OCI-LY7 (cell line): ENCODE measurements at regions not wholly inside any gene's neighbourhood (a gene's known extent, or its start where the extent isn't known, plus 50 kb on each side); places are given as distances from the start of the nearest gene placed in this dataset.

Experiments
- BruUV-seq: library from RNA; stranded (reverse); fragments of 400-500 nt; replicated peaks from 2 replicates; lab custom pipeline; 2021; lab: Mats Ljungman, UMichigan
- CTCF ChIA-PET: fragments of 300-600 bp; sonication (Branson Sonifier 250); formaldehyde crosslinking; loops from one replicate; lab custom pipeline; 2022; ENCODE audit warnings: antibody characterized with exemption; ENCODE audit not compliant: unreplicated experiment; lab: Charles Lee
- POLR2A ChIA-PET: fragments of 300-600 bp; sonication (Branson Sonifier 250); formaldehyde crosslinking; loops from one replicate; lab custom pipeline; 2022; ENCODE audit warnings: antibody characterized with exemption; lab: Charles Lee
- DNase-seq: peaks from one replicate; pipeline ENCODE4 v3.0.0-alpha.2; 2015; ENCODE audit warnings: low spot score
- H2AFZ ChIP-seq: fragments of 200-600 bp; sonication (generic), shearing (Covaris generic); 2 replicates; pipeline ENCODE4 v1.6.1; 2014; ENCODE audit warnings: mild to moderate bottlenecking, antibody characterized with exemption, low read length, moderate library complexity
- H3K27ac ChIP-seq: fragments of 200-600 bp; sonication (generic); 2 replicates; pipeline ENCODE4 v1.5.1; 2014; ENCODE audit warnings: mixed run types, low read depth, mild to moderate bottlenecking, moderate library complexity, low read length, inconsistent platforms; ENCODE audit not compliant: poor library complexity, severe bottlenecking
- H3K36me3 ChIP-seq: fragments of 200-600 bp; sonication (generic); 2 replicates; pipeline ENCODE4 v1.6.1; 2014; ENCODE audit warnings: mild to moderate bottlenecking, antibody characterized with exemption, low read length, moderate library complexity, mixed read lengths; ENCODE audit not compliant: insufficient read depth
- H3K4me1 ChIP-seq: fragments of 200-600 bp; sonication (generic); 2 replicates; pipeline ENCODE4 v1.5.1; 2014; ENCODE audit warnings: mild to moderate bottlenecking, low read length; ENCODE audit not compliant: insufficient read depth, poor library complexity, severe bottlenecking
- H3K4me2 ChIP-seq: fragments of 200-600 bp; sonication (generic); 2 replicates; pipeline ENCODE4 v1.6.1; 2014; ENCODE audit warnings: mild to moderate bottlenecking, low read length
- H3K4me3 ChIP-seq: fragments of 200-600 bp; sonication (generic); 2 replicates; pipeline ENCODE4 v1.5.1; 2014; ENCODE audit warnings: mild to moderate bottlenecking, low read depth, low read length; ENCODE audit not compliant: poor library complexity, severe bottlenecking
- H3K79me2 ChIP-seq: fragments of 200-600 bp; sonication (generic); 2 replicates; pipeline ENCODE4 v1.6.1; 2016; ENCODE audit warnings: low read depth, mild to moderate bottlenecking, low read length, moderate library complexity, mixed read lengths; ENCODE audit not compliant: insufficient read depth
- H3K9me2 ChIP-seq: fragments of 200-600 bp; sonication (generic); 2 replicates; pipeline ENCODE4 v1.6.1; 2016; ENCODE audit warnings: mild to moderate bottlenecking, low read length, mixed read lengths; ENCODE audit not compliant: insufficient read depth
- H3K9me3 ChIP-seq: fragments of 200-600 bp; sonication (generic); 2 replicates; pipeline ENCODE4 v1.6.1; 2014; ENCODE audit warnings: mild to moderate bottlenecking, mixed run types, low read length, mixed read lengths
- H4K20me1 ChIP-seq: fragments of 200-600 bp; sonication (generic); 2 replicates; pipeline ENCODE4 v1.6.1; 2014; ENCODE audit warnings: mild to moderate bottlenecking, antibody characterized with exemption, low read length, moderate library complexity, mixed read lengths; ENCODE audit not compliant: insufficient read depth
- EZH2phosphoT487 ChIP-seq: fragments of 200-600 bp; sonication (generic); IDR thresholded peaks from 2 replicates; pipeline ENCODE4 v1.6.1; 2018; ENCODE audit warnings: low read depth, borderline replicate concordance, mild to moderate bottlenecking, mixed run types, antibody characterized with exemption, low read length, moderate library complexity, mixed read lengths
- intact Hi-C: fragments of 100-400 bp; cut with micrococcal nuclease; formaldehyde crosslinking; loops from one replicate; pipeline ENCODE4 v1.10.0; 2022; ENCODE audit not compliant: unreplicated experiment
- TF ChIP-seq, protein P1 (sequence below): fragments of 200-600 bp; sonication (generic); conservative IDR thresholded peaks from 2 replicates; pipeline ENCODE4 v1.5.1; 2014; ENCODE audit warnings: mild to moderate bottlenecking, antibody characterized with exemption, low read length, moderate library complexity, mixed read lengths

DNA sequence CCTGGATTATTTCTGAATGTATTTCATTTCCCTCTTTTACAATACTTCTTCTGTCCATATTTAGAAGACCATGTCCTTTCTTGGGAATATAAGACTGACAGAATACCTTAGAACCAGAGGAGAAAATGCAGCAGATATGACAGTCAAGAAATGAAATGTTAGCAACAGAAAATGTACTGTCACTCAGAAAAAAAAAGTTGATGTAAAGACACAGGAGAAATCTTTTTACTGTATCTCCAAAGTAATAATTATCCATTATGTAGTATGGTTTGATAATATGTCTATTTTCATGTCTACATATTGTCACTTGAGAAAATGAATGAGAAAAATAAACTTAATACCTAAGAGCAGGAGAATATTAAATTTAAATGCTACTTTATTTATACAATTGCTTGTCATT is 652.1 kb downstream of the GABRG2 start:
- H4K20me1 ChIP-seq, result no peaks in the 10 kb centered on the region
- H2AFZ ChIP-seq, result no peak overlapping the region
- H3K9me2 ChIP-seq, result no peaks in the 10 kb centered on the region
- no peak for DNase-seq
- H3K79me2 ChIP-seq, result no peaks in the 10 kb centered on the region
- no peaks in the 10 kb centered on the region for H3K4me1 ChIP-seq
- H3K27ac ChIP-seq, result no peak overlapping the region
- H3K9me3 ChIP-seq, result no peaks in the 10 kb centered on the region
- ChIA-PET POLR2A (no interaction called here), CTCF (no interaction called here)
- H3K4me3 ChIP-seq, result no peak overlapping the region
- no TSS peak for BruUV-seq
- intact Hi-C loops, result no loop called here
- no peaks in the 10 kb centered on the region for H3K36me3 ChIP-seq
- TF ChIP-seq, protein P1, sequence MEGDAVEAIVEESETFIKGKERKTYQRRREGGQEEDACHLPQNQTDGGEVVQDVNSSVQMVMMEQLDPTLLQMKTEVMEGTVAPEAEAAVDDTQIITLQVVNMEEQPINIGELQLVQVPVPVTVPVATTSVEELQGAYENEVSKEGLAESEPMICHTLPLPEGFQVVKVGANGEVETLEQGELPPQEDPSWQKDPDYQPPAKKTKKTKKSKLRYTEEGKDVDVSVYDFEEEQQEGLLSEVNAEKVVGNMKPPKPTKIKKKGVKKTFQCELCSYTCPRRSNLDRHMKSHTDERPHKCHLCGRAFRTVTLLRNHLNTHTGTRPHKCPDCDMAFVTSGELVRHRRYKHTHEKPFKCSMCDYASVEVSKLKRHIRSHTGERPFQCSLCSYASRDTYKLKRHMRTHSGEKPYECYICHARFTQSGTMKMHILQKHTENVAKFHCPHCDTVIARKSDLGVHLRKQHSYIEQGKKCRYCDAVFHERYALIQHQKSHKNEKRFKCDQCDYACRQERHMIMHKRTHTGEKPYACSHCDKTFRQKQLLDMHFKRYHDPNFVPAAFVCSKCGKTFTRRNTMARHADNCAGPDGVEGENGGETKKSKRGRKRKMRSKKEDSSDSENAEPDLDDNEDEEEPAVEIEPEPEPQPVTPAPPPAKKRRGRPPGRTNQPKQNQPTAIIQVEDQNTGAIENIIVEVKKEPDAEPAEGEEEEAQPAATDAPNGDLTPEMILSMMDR, result no peak
- TF ChIP-seq EZH2phosphoT487, result no peak
- H3K4me2 ChIP-seq, result no peak overlapping the region

DNA sequence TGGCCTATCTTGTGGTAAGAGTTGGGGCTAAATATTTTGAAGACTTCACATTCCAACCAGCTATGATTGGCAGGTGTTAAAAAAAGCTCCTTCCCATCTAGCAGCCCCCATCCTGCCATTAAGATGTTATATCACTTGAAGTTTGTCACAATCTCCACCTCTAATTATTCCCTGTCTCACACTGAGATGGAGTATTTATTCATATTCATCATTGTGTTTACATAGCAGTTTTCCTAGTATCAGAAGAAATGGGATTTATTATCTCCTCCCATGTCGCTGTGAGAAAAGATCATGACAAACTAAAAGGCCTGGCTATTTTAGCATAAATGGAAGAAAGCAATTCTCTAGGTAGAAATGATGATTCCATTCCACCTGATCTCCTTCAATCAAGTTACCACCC is 653.6 kb downstream of the GABRG2 start:
- Histone ChIP-seq H2AFZ (no peak overlapping the region), H3K36me3 (no peaks in the 10 kb centered on the region), H3K9me3 (no peaks in the 10 kb centered on the region), H3K27ac (no peak overlapping the region), H4K20me1 (no peaks in the 10 kb centered on the region), H3K4me1 (no peaks in the 10 kb centered on the region), H3K4me3 (no peak overlapping the region), H3K4me2 (no peak overlapping the region), H3K9me2 (no peaks in the 10 kb centered on the region), H3K79me2 (no peaks in the 10 kb centered on the region)
- intact Hi-C loops, result no loop called here
- TF ChIP-seq EZH2phosphoT487, result no peak
- CTCF ChIA-PET, result no interaction called here
- no peak for DNase-seq
- no TSS peak for BruUV-seq
- POLR2A ChIA-PET, result interaction anchor here (0.7 to 1.1 kb wide), 2 partner anchors 64 to 82 kb away, joined by 3 read pairs; no protein-coding TSS in a partner anchor

DNA sequence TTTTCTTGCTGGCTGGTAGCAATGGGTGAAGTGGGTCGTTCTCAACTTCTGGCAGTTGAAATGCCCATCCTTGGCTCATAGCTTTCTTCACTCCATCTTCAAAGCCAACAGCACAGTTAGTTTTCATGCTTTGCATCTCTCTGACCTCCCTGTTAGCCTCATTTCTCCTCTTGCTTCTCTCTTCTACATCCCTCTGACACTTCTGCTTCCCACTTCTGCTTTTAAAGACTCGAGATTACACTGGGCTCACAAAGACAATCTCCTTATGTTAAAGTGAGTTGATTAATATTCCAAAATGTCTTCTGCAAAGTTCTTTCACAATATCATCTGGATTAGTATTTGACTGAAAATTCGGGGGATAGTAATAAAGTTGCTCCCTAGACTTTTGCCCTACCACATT is 684.8 kb upstream of the CCNG1 start:
- intact Hi-C loops, result no loop called here
- Histone ChIP-seq H3K36me3 (no peaks in the 10 kb centered on the region), H3K27ac (no peak overlapping the region), H3K9me2 (no peaks in the 10 kb centered on the region), H3K79me2 (no peaks in the 10 kb centered on the region), H3K4me3 (no peak overlapping the region), H4K20me1 (no peaks in the 10 kb centered on the region), H3K4me1 (no peaks in the 10 kb centered on the region), H3K4me2 (no peak overlapping the region), H2AFZ (no peak overlapping the region), H3K9me3 (no peaks in the 10 kb centered on the region)
- TF ChIP-seq EZH2phosphoT487, result no peak
- TF ChIP-seq, protein P1, result no peak
- ChIA-PET CTCF (no interaction called here), POLR2A (no interaction called here)
- DNase-seq, result no peak
- BruUV-seq, result no TSS peak
